Nephron (organoid): ENCODE measurements at regions not wholly inside any gene's neighbourhood (a gene's known extent, or its start where the extent isn't known, plus 50 kb on each side); places are given as distances from the start of the nearest gene placed in this dataset.

Source experiments
- H3K27ac Mint-ChIP-seq, 3 experiments: 2 replicates each; pipeline ENCODE4 v1.8.0; 2020; ENCODE audit warnings: mixed read lengths in 3 of 3, mild to moderate bottlenecking in 2 of 3, moderate library complexity in 1 of 3
- H3K27me3 Mint-ChIP-seq: 2 replicates; pipeline ENCODE4 v1.8.0; 2021; ENCODE audit warnings: low read depth, mild to moderate bottlenecking, moderate library complexity, mixed read lengths
- H3K36me3 Mint-ChIP-seq: 2 replicates; pipeline ENCODE4 v1.8.0; 2020; ENCODE audit warnings: low read depth, mixed read lengths
- H3K4me1 Mint-ChIP-seq: 2 replicates; pipeline ENCODE4 v1.8.0; 2020; ENCODE audit warnings: mixed read lengths
- H3K4me3 Mint-ChIP-seq, 3 experiments: 2 replicates each; pipeline ENCODE4 v1.8.0; 2020; ENCODE audit warnings: mild to moderate bottlenecking in 3 of 3, mixed read lengths in 3 of 3, moderate library complexity in 2 of 3
- H3K9me3 Mint-ChIP-seq: 2 replicates; pipeline ENCODE4 v1.8.0; 2020; ENCODE audit warnings: mixed read lengths
- TF ChIP-seq, protein P1 (sequence below), 3 experiments: fragments of 200-600 bp; sonication (generic); IDR thresholded peaks; one replicate each; pipeline ENCODE4 v1.5.0; 2021; ENCODE audit warnings: antibody characterized with exemption in 3 of 3; ENCODE audit not compliant: unreplicated experiment in 3 of 3

DNA sequence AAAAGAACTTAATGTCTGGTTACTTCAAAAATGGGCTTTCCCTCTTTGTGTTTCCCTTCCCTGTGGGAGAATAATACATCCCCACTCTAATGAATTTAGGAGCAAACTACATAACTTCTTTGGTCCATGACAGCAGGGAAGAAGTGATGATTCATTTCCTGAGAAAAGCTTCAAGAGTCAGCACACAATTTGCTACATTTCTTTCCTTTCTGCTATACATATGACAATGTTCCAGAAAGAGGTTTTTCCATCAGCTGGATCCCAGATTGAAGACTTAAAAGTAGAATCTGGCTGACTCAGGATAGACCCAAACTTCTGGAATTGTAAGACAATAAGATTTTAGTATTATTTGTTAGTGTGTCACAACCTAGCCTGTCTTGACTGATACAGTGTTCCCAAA is 126.1 kb downstream of the DRD1 start:
- Mint-ChIP-seq H3K27me3 (peaks cover 29% of the 10 kb centered on the region), H3K9me3 (no peaks in the 10 kb centered on the region), H3K27ac (no peak overlapping the region), H3K4me1 (no peaks in the 10 kb centered on the region), H3K4me3 (no peak overlapping the region), H3K36me3 (no peaks in the 10 kb centered on the region)
- TF ChIP-seq, protein P1, sequence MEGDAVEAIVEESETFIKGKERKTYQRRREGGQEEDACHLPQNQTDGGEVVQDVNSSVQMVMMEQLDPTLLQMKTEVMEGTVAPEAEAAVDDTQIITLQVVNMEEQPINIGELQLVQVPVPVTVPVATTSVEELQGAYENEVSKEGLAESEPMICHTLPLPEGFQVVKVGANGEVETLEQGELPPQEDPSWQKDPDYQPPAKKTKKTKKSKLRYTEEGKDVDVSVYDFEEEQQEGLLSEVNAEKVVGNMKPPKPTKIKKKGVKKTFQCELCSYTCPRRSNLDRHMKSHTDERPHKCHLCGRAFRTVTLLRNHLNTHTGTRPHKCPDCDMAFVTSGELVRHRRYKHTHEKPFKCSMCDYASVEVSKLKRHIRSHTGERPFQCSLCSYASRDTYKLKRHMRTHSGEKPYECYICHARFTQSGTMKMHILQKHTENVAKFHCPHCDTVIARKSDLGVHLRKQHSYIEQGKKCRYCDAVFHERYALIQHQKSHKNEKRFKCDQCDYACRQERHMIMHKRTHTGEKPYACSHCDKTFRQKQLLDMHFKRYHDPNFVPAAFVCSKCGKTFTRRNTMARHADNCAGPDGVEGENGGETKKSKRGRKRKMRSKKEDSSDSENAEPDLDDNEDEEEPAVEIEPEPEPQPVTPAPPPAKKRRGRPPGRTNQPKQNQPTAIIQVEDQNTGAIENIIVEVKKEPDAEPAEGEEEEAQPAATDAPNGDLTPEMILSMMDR (IDR thresholded peaks at IDR 0.05; ENCODE audit: unreplicated experiment in 3 of 3): no peak

GRCh38 chr5:175309218-175309810 is 134.7 kb downstream of the DRD1 start:
- H3K9me3 Mint-ChIP-seq: peaks cover 7% of the 10 kb centered on the region
- no peak overlapping the region for H3K27ac Mint-ChIP-seq

GRCh38 chr5:175308701-175309100 is 135.3 kb downstream of the DRD1 start:
- no peaks in the 10 kb centered on the region for H3K36me3 Mint-ChIP-seq
- no peaks in the 10 kb centered on the region for H3K4me1 Mint-ChIP-seq
- no peak overlapping the region for H3K4me3 Mint-ChIP-seq
- peaks cover 7% of the 10 kb centered on the region for H3K9me3 Mint-ChIP-seq
- TF ChIP-seq, protein P1 (IDR thresholded peaks at IDR 0.05; ENCODE audit: unreplicated experiment in 3 of 3): no peak
- H3K27ac Mint-ChIP-seq: no peak overlapping the region
- peaks cover 32% of the 10 kb centered on the region for H3K27me3 Mint-ChIP-seq

More at GRCh38 chr5:175309218-175309810, 134.7 kb downstream of the DRD1 start:
- Mint-ChIP-seq H3K4me1 (no peaks in the 10 kb centered on the region), H3K36me3 (no peaks in the 10 kb centered on the region), H3K4me3 (no peak overlapping the region), H3K27me3 (peaks cover 38% of the 10 kb centered on the region)
- TF ChIP-seq, protein P1 (IDR thresholded peaks at IDR 0.05; ENCODE audit: unreplicated experiment in 3 of 3): no peak

DNA sequence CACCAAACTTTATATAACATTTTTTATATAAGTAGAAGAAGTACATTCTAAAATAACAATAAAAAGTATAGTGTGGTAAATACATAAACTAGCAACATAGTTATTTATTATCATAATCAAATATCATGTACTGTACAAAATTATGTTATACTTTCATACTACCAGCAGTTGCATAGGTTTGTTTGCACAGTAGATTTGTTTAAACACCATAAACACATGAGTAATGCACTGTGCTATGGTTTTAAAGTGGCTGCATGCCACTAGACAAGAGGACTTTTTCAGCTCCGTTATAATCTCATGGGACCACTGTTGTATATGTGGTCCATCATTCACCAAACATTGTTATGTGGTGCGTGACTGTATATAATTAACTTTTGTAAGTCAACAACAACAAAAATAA is 137.6 kb downstream of the DRD1 start:
- TF ChIP-seq, protein P1 (IDR thresholded peaks at IDR 0.05; ENCODE audit: unreplicated experiment in 3 of 3): no peak
- peaks cover 7% of the 10 kb centered on the region for H3K9me3 Mint-ChIP-seq
- no peaks in the 10 kb centered on the region for H3K4me1 Mint-ChIP-seq
- no peak overlapping the region for H3K4me3 Mint-ChIP-seq
- H3K27ac Mint-ChIP-seq: no peak overlapping the region
- no peaks in the 10 kb centered on the region for H3K36me3 Mint-ChIP-seq
- peaks cover 19% of the 10 kb centered on the region for H3K27me3 Mint-ChIP-seq

- TF ChIP-seq, protein P1 (IDR thresholded peaks at IDR 0.05; ENCODE audit: unreplicated experiment in 3 of 3): no peak
- H3K4me1 Mint-ChIP-seq: no peaks in the 10 kb centered on the region
- no peak overlapping the region for H3K4me3 Mint-ChIP-seq
- H3K27ac Mint-ChIP-seq: no peak overlapping the region
- H3K9me3 Mint-ChIP-seq: peaks cover 7% of the 10 kb centered on the region
- H3K36me3 Mint-ChIP-seq: no peaks in the 10 kb centered on the region
- H3K27me3 Mint-ChIP-seq: peaks cover 15% of the 10 kb centered on the region
These were observed 138.7 kb downstream of the DRD1 start for GRCh38 chr5:175305251-175305650.

GRCh38 chr5:175290379-175290778 is 153.6 kb downstream of the DRD1 start:
- Mint-ChIP-seq H3K4me1 (no peaks in the 10 kb centered on the region), H3K9me3 (peaks cover 6% of the 10 kb centered on the region), H3K4me3 (no peak overlapping the region), H3K36me3 (no peaks in the 10 kb centered on the region), H3K27ac (no peak overlapping the region), H3K27me3 (peaks cover 12% of the 10 kb centered on the region)
- TF ChIP-seq, protein P1 (IDR thresholded peaks at IDR 0.05; ENCODE audit: unreplicated experiment in 3 of 3): no peak
